Sigmoid colon (tissue), 6 donors: ENCODE measurements at regions not wholly inside any gene's neighbourhood (a gene's known extent, or its start where the extent isn't known, plus 50 kb on each side); places are given as distances from the start of the nearest gene placed in this dataset.

Source experiments
- DNase-seq: peaks from one replicate; pipeline ENCODE4 v3.0.0-alpha.2; 2019
- H3K27ac ChIP-seq, 4 donors: fragments of 200-600 bp; sonication (generic); one replicate each; pipeline ENCODE4 v1.5.1; 2016 to 2019; ENCODE audit warnings: mild to moderate bottlenecking in 1 of 4
- H3K27me3 ChIP-seq, 3 donors: fragments of 200-600 bp; sonication (generic); one replicate each; pipeline ENCODE4 v1.5.1; 2019; ENCODE audit warnings: mild to moderate bottlenecking in 1 of 3
- H3K36me3 ChIP-seq, 4 donors: fragments of 200-600 bp; sonication (generic); one replicate each; pipeline ENCODE4 v1.5.1; 2016 to 2019
- H3K4me1 ChIP-seq, 4 donors: fragments of 200-600 bp; sonication (generic); one replicate each; pipeline ENCODE4 v1.5.1; 2017 to 2019
- H3K4me3 ChIP-seq, 4 donors: fragments of 200-600 bp; sonication (generic); one replicate each; pipeline ENCODE4 v1.5.1; 2017 to 2019; ENCODE audit warnings: mild to moderate bottlenecking in 2 of 4, moderate library complexity in 1 of 4
- H3K9me3 ChIP-seq, 4 donors: fragments of 200-600 bp in 3 of 4; sonication (generic) in 3 of 4; one replicate each; pipeline versions ENCODE4 v1.5.1 to v1.6.1; 2013 to 2019
- EP300 ChIP-seq, 4 donors: sonication (generic); formaldehyde crosslinking; IDR thresholded peaks; one replicate each; pipeline ENCODE4 v1.6.1; 2017; ENCODE audit warnings: antibody characterized with exemption in 4 of 4
- POLR2A ChIP-seq, 2 donors: fragments of 450-650 bp; IDR thresholded peaks; one replicate each; pipeline ENCODE4 v1.6.1; 2016; ENCODE audit warnings: antibody characterized with exemption in 2 of 2, mild to moderate bottlenecking in 2 of 2, moderate library complexity in 2 of 2
- POLR2AphosphoS5 ChIP-seq, 4 donors: sonication (generic); formaldehyde crosslinking; IDR thresholded peaks; one replicate each; pipeline ENCODE4 v1.6.1; 2017; ENCODE audit warnings: antibody characterized with exemption in 4 of 4
- WGBS, 2 donors: extraction: QIAGEN DNeasy Blood & Tissue Kit; methylation state at CpG; one replicate each; pipeline ENCODE4 v1.1.7; 2013; 5-methylcytosine and 5-hydroxymethylcytosine counted together
- intact Hi-C: fragments of 100-400 bp; cut with DNase I; formaldehyde crosslinking; loops from one replicate; pipeline ENCODE4 v1.15.1; 2023
- TF ChIP-seq, protein P1 (sequence below), 4 experiments: fragments of 450-650 bp in 3 of 4; fragments of 200-600 bp in 1 of 4; IDR thresholded peaks; one replicate each; pipeline ENCODE4 v1.5.1; 2016 to 2019; ENCODE audit warnings: antibody characterized with exemption in 4 of 4, mild to moderate bottlenecking in 3 of 4, moderate library complexity in 2 of 4
- donor health status: healthy with polysubstance abuse.
- donor health status: healthy.

DNA sequence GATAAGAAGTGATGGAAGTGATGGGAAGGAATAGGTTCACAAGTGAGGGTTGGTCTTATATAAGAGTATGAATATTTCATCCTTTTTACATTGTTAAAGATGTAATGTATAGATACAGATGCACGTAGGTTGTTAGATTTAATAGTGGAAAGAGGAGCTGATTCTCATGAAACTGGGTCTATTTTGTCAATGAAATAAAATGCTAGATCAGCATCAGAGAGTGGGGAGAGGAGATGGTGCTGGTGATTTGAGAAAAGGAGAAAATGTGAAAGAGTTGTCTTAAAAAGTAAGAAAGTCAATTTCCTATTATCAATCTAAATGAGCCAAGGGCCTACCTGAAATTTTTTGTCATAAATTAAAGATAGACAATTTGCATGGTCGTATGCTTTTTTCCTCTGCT, 82.8 kb upstream of the FYN start:
- no peak for DNase-seq
- Histone ChIP-seq H3K27me3 (no peaks in the 10 kb centered on the region), H3K36me3 (no peaks in the 10 kb centered on the region), H3K4me1 (peaks cover 0 to 14% (median 5%) of the 10 kb centered on the region in 4 donors), H3K9me3 (no peaks in the 10 kb centered on the region), H3K4me3 (no peak overlapping the region), H3K27ac (no peak overlapping the region)
- WGBS, 2 donors, result 77 to 85% methylated on average over 2 of the region's 2 CpGs
- intact Hi-C loops, result no loop called here
- TF ChIP-seq EP300 (IDR thresholded peaks at IDR 0.05) (no peak), POLR2AphosphoS5 (IDR thresholded peaks at IDR 0.05) (no peak), POLR2A (IDR thresholded peaks at IDR 0.05) (no peak)
- TF ChIP-seq, protein P1, sequence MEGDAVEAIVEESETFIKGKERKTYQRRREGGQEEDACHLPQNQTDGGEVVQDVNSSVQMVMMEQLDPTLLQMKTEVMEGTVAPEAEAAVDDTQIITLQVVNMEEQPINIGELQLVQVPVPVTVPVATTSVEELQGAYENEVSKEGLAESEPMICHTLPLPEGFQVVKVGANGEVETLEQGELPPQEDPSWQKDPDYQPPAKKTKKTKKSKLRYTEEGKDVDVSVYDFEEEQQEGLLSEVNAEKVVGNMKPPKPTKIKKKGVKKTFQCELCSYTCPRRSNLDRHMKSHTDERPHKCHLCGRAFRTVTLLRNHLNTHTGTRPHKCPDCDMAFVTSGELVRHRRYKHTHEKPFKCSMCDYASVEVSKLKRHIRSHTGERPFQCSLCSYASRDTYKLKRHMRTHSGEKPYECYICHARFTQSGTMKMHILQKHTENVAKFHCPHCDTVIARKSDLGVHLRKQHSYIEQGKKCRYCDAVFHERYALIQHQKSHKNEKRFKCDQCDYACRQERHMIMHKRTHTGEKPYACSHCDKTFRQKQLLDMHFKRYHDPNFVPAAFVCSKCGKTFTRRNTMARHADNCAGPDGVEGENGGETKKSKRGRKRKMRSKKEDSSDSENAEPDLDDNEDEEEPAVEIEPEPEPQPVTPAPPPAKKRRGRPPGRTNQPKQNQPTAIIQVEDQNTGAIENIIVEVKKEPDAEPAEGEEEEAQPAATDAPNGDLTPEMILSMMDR (IDR thresholded peaks at IDR 0.05), result no peak

- intact Hi-C loops, result no loop called here
- Histone ChIP-seq H3K36me3 (no peaks in the 10 kb centered on the region), H3K27me3 (no peaks in the 10 kb centered on the region), H3K27ac (no peak overlapping the region), H3K4me1 (peaks cover 0 to 11% (median 4%) of the 10 kb centered on the region in 4 donors), H3K4me3 (no peak overlapping the region), H3K9me3 (no peaks in the 10 kb centered on the region)
- WGBS, 2 donors, result 59 to 81% methylated on average over 10 of the region's 10 CpGs
- DNase-seq, result no peak
- no peak for TF ChIP-seq EP300 (IDR thresholded peaks at IDR 0.05)
- no peak for TF ChIP-seq POLR2A (IDR thresholded peaks at IDR 0.05)
- TF ChIP-seq, protein P1 (IDR thresholded peaks at IDR 0.05), result no peak
- no peak for TF ChIP-seq POLR2AphosphoS5 (IDR thresholded peaks at IDR 0.05)
These were observed 84.5 kb upstream of the FYN start for GRCh38 chr6:111957623-111958315.

- Histone ChIP-seq H3K9me3 (no peaks in the 10 kb centered on the region), H3K27me3 (no peaks in the 10 kb centered on the region), H3K27ac (no peak overlapping the region), H3K4me3 (no peak overlapping the region), H3K4me1 (peaks cover 0 to 4% (median under 1%) of the 10 kb centered on the region in 4 donors), H3K36me3 (no peaks in the 10 kb centered on the region)
- intact Hi-C loops, result no loop called here
- WGBS, 2 donors, result 78 to 81% methylated on average over 4 of the region's 4 CpGs
- TF ChIP-seq, protein P1 (IDR thresholded peaks at IDR 0.05), result no peak
- TF ChIP-seq POLR2AphosphoS5 (IDR thresholded peaks at IDR 0.05), result no peak
- TF ChIP-seq EP300 (IDR thresholded peaks at IDR 0.05), result no peak
- TF ChIP-seq POLR2A (IDR thresholded peaks at IDR 0.05), result no peak
- no peak for DNase-seq
These were observed 85.3 kb upstream of the FYN start for GRCh38 chr6:111958534-111958933.

GRCh38 chr6:111959766-111960165, 86.5 kb upstream of the FYN start:
- H3K27me3 ChIP-seq, result no peaks in the 10 kb centered on the region
- H3K36me3 ChIP-seq, result no peaks in the 10 kb centered on the region
- intact Hi-C loops, result no loop called here

More at GRCh38 chr6:111959766-111960165, 86.5 kb upstream of the FYN start:
- no peak overlapping the region for H3K4me3 ChIP-seq
- no peak overlapping the region for H3K27ac ChIP-seq
- H3K9me3 ChIP-seq, result no peaks in the 10 kb centered on the region
- 85 to 86% methylated on average over 6 of the region's 6 CpGs for WGBS, 2 donors
- no peaks in the 10 kb centered on the region for H3K4me1 ChIP-seq
- TF ChIP-seq EP300 (IDR thresholded peaks at IDR 0.05) (no peak), POLR2A (IDR thresholded peaks at IDR 0.05) (no peak), POLR2AphosphoS5 (IDR thresholded peaks at IDR 0.05) (no peak)
- TF ChIP-seq, protein P1 (IDR thresholded peaks at IDR 0.05), result no peak
- no peak for DNase-seq
